SU-DHL-6 (cell line): ENCODE measurements at regions not wholly inside any gene's neighbourhood (a gene's known extent, or its start where the extent isn't known, plus 50 kb on each side); places are given as distances from the start of the nearest gene placed in this dataset.

Experiments
- EZH2phosphoT487 ChIP-seq: fragments of 200-600 bp; sonication (generic), shearing (Covaris generic); conservative IDR thresholded peaks from 2 replicates; pipeline ENCODE4 v1.6.1; 2018; ENCODE audit warnings: mild to moderate bottlenecking, antibody characterized with exemption, low read length, moderate library complexity, mixed read lengths
- TF ChIP-seq, protein P1 (sequence below): fragments of 200-600 bp; sonication (generic); IDR thresholded peaks from one replicate; pipeline ENCODE4 v1.5.1; 2017; ENCODE audit warnings: antibody characterized with exemption, mild to moderate bottlenecking, low read length, moderate library complexity; ENCODE audit not compliant: insufficient read depth, poor library complexity, severe bottlenecking

DNA sequence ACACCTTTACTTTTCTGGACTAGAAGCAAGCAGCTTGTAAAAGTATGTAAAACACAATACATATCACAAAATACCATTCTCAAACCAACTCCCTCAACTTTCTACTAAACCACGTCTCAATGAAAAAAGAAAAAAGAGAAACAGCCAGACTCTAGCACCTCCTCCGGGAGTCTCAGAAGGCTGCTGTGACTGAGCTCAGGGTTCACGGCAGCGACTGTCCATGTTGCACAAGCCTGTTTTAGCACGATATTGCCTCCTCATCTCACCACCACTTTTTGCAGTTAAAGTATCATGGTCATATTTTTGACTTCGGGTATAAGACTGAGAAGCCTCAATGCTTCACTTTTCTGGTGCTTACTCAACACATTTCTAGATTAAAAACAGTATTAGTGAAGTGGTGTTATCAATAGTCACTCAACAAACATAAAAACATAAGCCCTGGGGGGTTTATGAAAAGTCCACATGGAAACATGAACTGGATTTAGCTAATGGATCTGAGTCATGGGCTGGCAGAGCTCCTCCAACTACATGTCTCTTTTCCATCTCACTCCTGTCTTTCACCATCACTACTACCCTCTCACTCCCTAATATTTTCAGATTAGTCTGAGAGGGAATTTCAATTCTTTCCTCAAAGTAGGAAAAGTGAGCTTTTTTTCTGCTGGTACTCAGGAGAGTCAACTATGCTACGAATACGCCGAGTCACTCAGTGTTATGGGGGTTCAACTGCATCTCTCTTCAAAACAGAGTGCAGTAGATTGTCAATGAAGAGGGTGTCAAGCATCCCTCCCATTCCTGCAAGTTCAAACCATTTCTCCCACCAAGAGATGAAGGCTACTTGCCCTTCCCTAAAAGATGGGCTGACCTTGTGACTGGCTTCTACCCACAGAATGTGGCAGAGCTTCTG lies 113.7 kb downstream of the OSR1 start:
- TF ChIP-seq, protein P1, sequence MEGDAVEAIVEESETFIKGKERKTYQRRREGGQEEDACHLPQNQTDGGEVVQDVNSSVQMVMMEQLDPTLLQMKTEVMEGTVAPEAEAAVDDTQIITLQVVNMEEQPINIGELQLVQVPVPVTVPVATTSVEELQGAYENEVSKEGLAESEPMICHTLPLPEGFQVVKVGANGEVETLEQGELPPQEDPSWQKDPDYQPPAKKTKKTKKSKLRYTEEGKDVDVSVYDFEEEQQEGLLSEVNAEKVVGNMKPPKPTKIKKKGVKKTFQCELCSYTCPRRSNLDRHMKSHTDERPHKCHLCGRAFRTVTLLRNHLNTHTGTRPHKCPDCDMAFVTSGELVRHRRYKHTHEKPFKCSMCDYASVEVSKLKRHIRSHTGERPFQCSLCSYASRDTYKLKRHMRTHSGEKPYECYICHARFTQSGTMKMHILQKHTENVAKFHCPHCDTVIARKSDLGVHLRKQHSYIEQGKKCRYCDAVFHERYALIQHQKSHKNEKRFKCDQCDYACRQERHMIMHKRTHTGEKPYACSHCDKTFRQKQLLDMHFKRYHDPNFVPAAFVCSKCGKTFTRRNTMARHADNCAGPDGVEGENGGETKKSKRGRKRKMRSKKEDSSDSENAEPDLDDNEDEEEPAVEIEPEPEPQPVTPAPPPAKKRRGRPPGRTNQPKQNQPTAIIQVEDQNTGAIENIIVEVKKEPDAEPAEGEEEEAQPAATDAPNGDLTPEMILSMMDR, result no peak
- no peak for TF ChIP-seq EZH2phosphoT487
